Ascending aorta (tissue), 2 donors: ENCODE measurements at regions not wholly inside any gene's neighbourhood (a gene's known extent, or its start where the extent isn't known, plus 50 kb on each side); places are given as distances from the start of the nearest gene placed in this dataset.
"Not testable (repeated sequence)": the region's sequence is repeated elsewhere in the genome, so short reads cannot be mapped to it uniquely, and the experiment has no call there.

ENCODE experiments used
- DNase-seq, 2 donors: peaks; one replicate each; pipeline ENCODE4 v3.0.0-alpha.2; 2019; ENCODE audit warnings: low spot score in 2 of 2
- H3K27ac ChIP-seq, 2 donors: fragments of 200-600 bp; sonication (generic); one replicate each; pipeline ENCODE4 v1.5.1; 2016 to 2017; ENCODE audit warnings: mild to moderate bottlenecking in 1 of 2
- H3K27me3 ChIP-seq: fragments of 200-600 bp; sonication (generic); one replicate; pipeline ENCODE4 v1.5.1; 2017
- H3K36me3 ChIP-seq, 2 donors: fragments of 200-600 bp; sonication (generic); one replicate each; pipeline ENCODE4 v1.5.1; 2016
- H3K4me1 ChIP-seq, 2 donors: fragments of 200-600 bp; sonication (generic); one replicate each; pipeline ENCODE4 v1.5.1; 2016 to 2017; ENCODE audit warnings: mild to moderate bottlenecking in 1 of 2
- H3K4me3 ChIP-seq, 2 donors: fragments of 200-600 bp; sonication (generic); one replicate each; pipeline ENCODE4 v1.5.1; 2016 to 2017; ENCODE audit warnings: mild to moderate bottlenecking in 1 of 2
- H3K9me3 ChIP-seq, 2 donors: fragments of 200-600 bp; sonication (generic); one replicate each; pipeline ENCODE4 v1.5.1; 2016
- CTCF ChIP-seq, 3 experiments: fragments of 200-600 bp in 2 of 3; fragments of 450-650 bp in 1 of 3; sonication (generic) in 2 of 3; IDR thresholded peaks; one replicate each; pipeline ENCODE4 v1.5.1; 2016 to 2019; ENCODE audit warnings: antibody characterized with exemption in 3 of 3, mild to moderate bottlenecking in 1 of 3, moderate library complexity in 1 of 3
- intact Hi-C: fragments of 100-400 bp; cut with DNase I; formaldehyde crosslinking; loops from one replicate; pipeline ENCODE4 v1.15.1; 2023

GRCh38 chr9:118674942-118675341 is 694.3 kb downstream of the BRINP1 start:
- no peak for DNase-seq
- intact Hi-C loops, result no loop called here
- Histone ChIP-seq H3K4me1 (no peaks in the 10 kb centered on the region), H3K27me3 (no peaks in the 10 kb centered on the region), H3K4me3 (no peak overlapping the region), H3K36me3 (no peaks in the 10 kb centered on the region), H3K9me3 (no peaks in the 10 kb centered on the region), H3K27ac (no peak overlapping the region)
- no peak for TF ChIP-seq CTCF (IDR thresholded peaks at IDR 0.05)

GRCh38 chr9:118677936-118678653 is 691.1 kb downstream of the BRINP1 start:
- H3K9me3 ChIP-seq, intact Hi-C loops, H3K27ac ChIP-seq, H3K36me3 ChIP-seq, DNase-seq, H3K4me1 ChIP-seq, H3K4me3 ChIP-seq, H3K27me3 ChIP-seq: not testable (repeated sequence)

GRCh38 chr9:118686959-118687358 is 682.3 kb downstream of the BRINP1 start:
- Histone ChIP-seq H3K9me3 (no peaks in the 10 kb centered on the region), H3K27ac (no peak overlapping the region), H3K4me3 (no peak overlapping the region), H3K36me3 (no peaks in the 10 kb centered on the region), H3K27me3 (no peaks in the 10 kb centered on the region), H3K4me1 (no peaks in the 10 kb centered on the region)
- intact Hi-C loops, result no loop called here
- no peak for DNase-seq
- TF ChIP-seq CTCF (IDR thresholded peaks at IDR 0.05), result no peak

- Histone ChIP-seq H3K4me3 (no peak overlapping the region), H3K4me1 (no peaks in the 10 kb centered on the region), H3K9me3 (no peaks in the 10 kb centered on the region), H3K27ac (no peak overlapping the region), H3K27me3 (no peaks in the 10 kb centered on the region), H3K36me3 (no peaks in the 10 kb centered on the region)
- intact Hi-C loops, result no loop called here
- TF ChIP-seq CTCF (IDR thresholded peaks at IDR 0.05), result no peak
- no peak for DNase-seq
Observed at GRCh38 chr9:118689280-118689679, 680.0 kb downstream of the BRINP1 start.

- DNase-seq, result no peak
- intact Hi-C loops, result no loop called here
Observed at GRCh38 chr9:118692613-118693012, 676.6 kb downstream of the BRINP1 start.

GRCh38 chr9:118693645-118694044 is 675.6 kb downstream of the BRINP1 start:
- TF ChIP-seq CTCF (IDR thresholded peaks at IDR 0.05), result no peak

More at GRCh38 chr9:118692613-118693012, 676.6 kb downstream of the BRINP1 start:
- Histone ChIP-seq H3K27ac (no peak overlapping the region), H3K36me3 (no peaks in the 10 kb centered on the region), H3K4me3 (no peak overlapping the region), H3K27me3 (no peaks in the 10 kb centered on the region), H3K9me3 (no peaks in the 10 kb centered on the region), H3K4me1 (no peaks in the 10 kb centered on the region)
- no peak for TF ChIP-seq CTCF (IDR thresholded peaks at IDR 0.05)

GRCh38 chr9:118695249-118695648 is 674.0 kb downstream of the BRINP1 start:
- H3K4me1 ChIP-seq, DNase-seq, H3K4me3 ChIP-seq, H3K36me3 ChIP-seq, intact Hi-C loops, H3K27me3 ChIP-seq, H3K27ac ChIP-seq, H3K9me3 ChIP-seq: not testable (repeated sequence)

More at GRCh38 chr9:118693645-118694044, 675.6 kb downstream of the BRINP1 start:
- intact Hi-C loops, result no loop called here
- H3K27ac ChIP-seq, result no peak overlapping the region
- H3K9me3 ChIP-seq, result no peaks in the 10 kb centered on the region
- no peaks in the 10 kb centered on the region for H3K4me1 ChIP-seq
- no peak for DNase-seq
- H3K36me3 ChIP-seq, result no peaks in the 10 kb centered on the region
- no peaks in the 10 kb centered on the region for H3K27me3 ChIP-seq
- H3K4me3 ChIP-seq, result no peak overlapping the region
